ENCODE measurements at regions not wholly inside any gene's neighbourhood (a gene's known extent, or its start where the extent isn't known, plus 50 kb on each side); places are given as distances from the start of the nearest gene placed in this dataset.

GRCh38 chr17:13297183-13297582, 279.4 kb upstream of the ELAC2 start:
- Mint-ChIP-seq H3K36me3 (ENCODE audit: insufficient read depth, unreplicated experiment) (peaks cover 5% of the 10 kb centered on the region), H3K27ac (ENCODE audit: unreplicated experiment) (peak overlapping the region; percentile 72), H3K27me3 (ENCODE audit: insufficient read depth, unreplicated experiment) (no peaks in the 10 kb centered on the region), H3K4me1 (ENCODE audit: low read depth, unreplicated experiment) (peaks cover 7% of the 10 kb centered on the region), H3K4me3 (ENCODE audit: unreplicated experiment) (peak overlapping the region; percentile 19), H3K9me3 (ENCODE audit: unreplicated experiment) (peaks cover 10% of the 10 kb centered on the region)
- H3K36me3 ChIP-seq (ENCODE audit: control insufficient read depth, insufficient read depth, low read length) = no peaks in the 10 kb centered on the region
- 0 out of 2 replicates have a peak, but pooled peaks cover 3% of the 10 kb centered on the region for H3K9me3 ChIP-seq
- peak; percentile 76 to 82 for DNase-seq
- intact Hi-C loops (cut with micrococcal nuclease; ENCODE audit: unreplicated experiment) = loop anchor here (1.0 to 2.0 kb wide), 3 partner anchors 30 to 114 kb away; no protein-coding TSS in a partner anchor
- POLR2A ChIA-PET = interaction anchor here (0.7 to 1.0 kb wide), 2 partner anchors 43 to 278 kb away, joined by 3 to 4 read pairs; no protein-coding TSS in a partner anchor
- no peak for TF ChIP-seq CTCF (IDR thresholded peaks at IDR 0.05; ENCODE audit: insufficient read depth in 1 of 2, low read depth in 1 of 2, low read length in 1 of 2, severe bottlenecking in 1 of 2, unreplicated experiment in 1 of 2)
- peaks cover 14% of the 10 kb centered on the region; the same call in 1 of the 2 replicates for H3K4me1 ChIP-seq
- H3K27me3 ChIP-seq (replicated peaks; ENCODE audit: control insufficient read depth, insufficient read depth, low read length) = no peaks in the 10 kb centered on the region
- no TSS peak for BruUV-seq (replicated peaks)
- CTCF ChIA-PET = interaction anchor here (1.0 kb wide), 1 partner anchor 267 kb away, joined by 5 read pairs; no protein-coding TSS in a partner anchor
- no peak overlapping the region for H3K4me3 ChIP-seq (ENCODE audit: low read depth, low read length)

GRCh38 chr17:13293421-13293820, 275.6 kb upstream of the ELAC2 start:
- Histone ChIP-seq H3K36me3 (ENCODE audit: control insufficient read depth, insufficient read depth, low read length) (no peaks in the 10 kb centered on the region), H3K4me1 (peaks cover 14% of the 10 kb centered on the region; the same call in 1 of the 2 replicates), H3K27me3 (replicated peaks; ENCODE audit: control insufficient read depth, insufficient read depth, low read length) (no peaks in the 10 kb centered on the region), H3K9me3 (0 out of 2 replicates have a peak, but pooled peaks cover 3% of the 10 kb centered on the region), H3K4me3 (ENCODE audit: low read depth, low read length) (no peak overlapping the region)
- DNase-seq = no peak
- peaks cover 5% of the 10 kb centered on the region for H3K36me3 Mint-ChIP-seq (ENCODE audit: insufficient read depth, unreplicated experiment)
- peaks cover 7% of the 10 kb centered on the region for H3K4me1 Mint-ChIP-seq (ENCODE audit: low read depth, unreplicated experiment)
- H3K27me3 Mint-ChIP-seq (ENCODE audit: insufficient read depth, unreplicated experiment) = no peaks in the 10 kb centered on the region
- H3K4me3 Mint-ChIP-seq (ENCODE audit: unreplicated experiment) = no peak overlapping the region
- ChIA-PET POLR2A (no interaction called here), CTCF (no interaction called here)
- intact Hi-C loops (cut with micrococcal nuclease; ENCODE audit: unreplicated experiment) = no loop called here
- H3K9me3 Mint-ChIP-seq (ENCODE audit: unreplicated experiment) = peaks cover 10% of the 10 kb centered on the region
- H3K27ac Mint-ChIP-seq (ENCODE audit: unreplicated experiment) = peak overlapping the region; percentile 53
- no TSS peak for BruUV-seq (replicated peaks)
- no peak for TF ChIP-seq CTCF (IDR thresholded peaks at IDR 0.05; ENCODE audit: insufficient read depth in 1 of 2, low read depth in 1 of 2, low read length in 1 of 2, severe bottlenecking in 1 of 2, unreplicated experiment in 1 of 2)

- CTCF ChIA-PET = no interaction called here
- POLR2A ChIA-PET = no interaction called here
- Mint-ChIP-seq H3K4me3 (ENCODE audit: unreplicated experiment) (no peak overlapping the region), H3K27ac (ENCODE audit: unreplicated experiment) (no peak overlapping the region), H3K27me3 (ENCODE audit: insufficient read depth, unreplicated experiment) (no peaks in the 10 kb centered on the region), H3K4me1 (ENCODE audit: low read depth, unreplicated experiment) (peaks cover 2% of the 10 kb centered on the region), H3K36me3 (ENCODE audit: insufficient read depth, unreplicated experiment) (peaks cover 3% of the 10 kb centered on the region), H3K9me3 (ENCODE audit: unreplicated experiment) (peaks cover 10% of the 10 kb centered on the region)
- TF ChIP-seq CTCF (IDR thresholded peaks at IDR 0.05; ENCODE audit: insufficient read depth in 1 of 2, low read depth in 1 of 2, low read length in 1 of 2, severe bottlenecking in 1 of 2, unreplicated experiment in 1 of 2) = no peak
- Histone ChIP-seq H3K4me1 (peaks cover 6% of the 10 kb centered on the region; the same call in 1 of the 2 replicates), H3K27me3 (replicated peaks; ENCODE audit: control insufficient read depth, insufficient read depth, low read length) (no peaks in the 10 kb centered on the region), H3K36me3 (ENCODE audit: control insufficient read depth, insufficient read depth, low read length) (no peaks in the 10 kb centered on the region), H3K9me3 (0 out of 2 replicates have a peak, but pooled peaks cover 3% of the 10 kb centered on the region), H3K4me3 (ENCODE audit: low read depth, low read length) (no peak overlapping the region)
- intact Hi-C loops (cut with micrococcal nuclease; ENCODE audit: unreplicated experiment) = no loop called here
- DNase-seq = no peak
- no TSS peak for BruUV-seq (replicated peaks)
Measured at GRCh38 chr17:13292291-13292690, 274.5 kb upstream of the ELAC2 start.
